Caki2 (cell line): ENCODE measurements at regions not wholly inside any gene's neighbourhood (a gene's known extent, or its start where the extent isn't known, plus 50 kb on each side); places are given as distances from the start of the nearest gene placed in this dataset.
A peak's percentile ranks its signal among the peaks of the same experiment; 100 is the strongest.
"Not testable (repeated sequence)": the region's sequence is repeated elsewhere in the genome, so short reads cannot be mapped to it uniquely, and the experiment has no call there.

Source experiments
- DNase-seq: peaks from one replicate; pipeline ENCODE4 v3.0.0-alpha.2; 2015; ENCODE audit warnings: low read depth
- in situ Hi-C: cut with HindIII; loops from 2 replicates; pipeline ENCODE4 v1.10.0; 2016; ENCODE audit warnings: low sequenced_read_pairs, low pct_unique_long_range_greater_than_20kb, mixed read lengths

DNA sequence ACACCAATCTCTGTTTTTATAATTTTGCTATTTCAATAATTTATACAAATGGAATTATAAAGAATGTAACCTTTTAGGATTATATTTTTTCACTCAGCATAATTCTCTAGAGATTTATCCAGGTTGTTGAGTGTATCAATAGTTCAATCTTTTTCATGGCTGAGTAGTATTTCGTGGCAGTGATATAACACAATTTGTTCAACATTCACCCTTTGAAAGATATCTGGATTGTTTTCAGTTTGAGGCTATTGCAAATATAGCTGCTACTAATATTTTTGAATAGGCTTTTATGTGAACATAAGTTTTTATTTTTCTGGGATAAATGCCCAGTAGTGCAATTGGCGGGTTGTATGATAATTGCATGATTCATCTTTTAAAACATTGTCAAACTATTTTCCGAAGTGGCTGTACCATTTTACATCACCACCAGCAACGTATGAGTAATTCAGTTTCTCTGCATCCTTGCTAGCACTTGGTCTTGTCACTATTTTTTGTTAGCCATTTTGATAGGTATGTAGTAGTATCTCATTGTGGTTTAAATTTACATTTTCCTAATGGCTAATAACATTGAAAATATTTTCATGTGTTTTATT lies 55.6 kb upstream of the ABCD3 start:
- in situ Hi-C loops, result no loop called here
- DNase-seq, result no peak

DNA sequence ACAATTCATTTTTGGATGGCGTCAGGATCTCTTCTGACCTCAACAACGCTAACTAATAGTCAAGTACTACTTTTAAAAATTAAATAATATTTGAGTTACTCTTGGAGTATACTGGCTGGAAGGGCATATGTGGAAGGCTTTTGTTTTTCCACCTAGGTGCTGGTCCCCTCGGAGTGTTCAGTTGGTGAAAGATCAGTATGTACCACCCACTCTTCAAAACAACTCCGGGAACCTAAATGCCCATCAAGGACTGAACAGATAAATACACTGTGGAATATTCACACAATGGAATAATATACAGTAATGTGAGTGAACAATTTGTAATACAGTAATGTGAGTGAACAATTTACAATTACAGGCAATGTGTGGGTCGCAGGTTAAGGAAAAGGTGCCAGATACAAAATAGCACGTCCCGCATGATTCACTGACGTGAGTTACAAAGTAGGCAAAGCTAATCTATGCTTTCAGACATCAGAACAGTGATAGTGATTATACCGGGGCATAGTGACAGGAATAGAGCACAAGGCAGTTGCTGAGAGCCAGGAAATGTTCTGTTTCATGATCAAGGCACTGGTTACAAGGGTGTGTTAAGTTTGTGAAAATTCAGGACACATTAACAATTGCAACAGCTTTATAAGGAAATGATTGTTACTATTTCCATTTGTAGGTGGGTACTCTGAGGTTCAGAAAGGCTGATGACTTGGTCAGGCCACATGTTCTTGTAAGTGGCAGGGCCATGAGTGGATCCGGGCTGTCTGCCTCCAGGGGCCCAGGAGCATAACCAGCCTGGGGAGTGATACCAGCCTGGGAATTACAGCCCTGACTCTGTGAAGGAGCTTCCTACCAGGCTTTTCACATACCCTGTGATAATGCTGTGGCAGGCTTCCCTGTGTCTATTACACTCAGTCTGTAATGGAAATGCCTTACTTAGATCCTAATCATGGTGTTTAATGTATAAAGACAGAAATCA lies 59.3 kb upstream of the ABCD3 start:
- in situ Hi-C loops, result no loop called here
- DNase-seq, result no peak

DNA sequence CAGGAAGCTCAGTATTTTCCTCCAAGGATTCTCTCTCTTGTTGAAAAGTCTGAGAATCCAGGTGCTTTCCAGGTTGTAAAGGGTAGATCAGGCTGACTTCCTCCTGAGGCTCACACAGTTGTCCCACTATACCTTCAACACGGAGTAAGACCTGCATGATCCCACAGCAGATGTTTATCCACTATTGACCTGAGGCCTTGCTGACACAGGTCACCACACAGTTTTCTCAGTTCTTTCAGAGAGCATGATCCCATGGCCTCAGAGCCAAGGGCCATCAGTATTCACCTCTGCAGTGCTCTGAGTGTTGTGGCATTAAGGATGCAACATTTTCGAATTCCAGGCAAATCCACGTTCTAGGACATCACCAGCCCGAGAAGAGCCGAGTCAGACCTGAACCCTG lies 60.5 kb upstream of the ABCD3 start:
- in situ Hi-C loops, result no loop called here
- DNase-seq, result no peak

DNA sequence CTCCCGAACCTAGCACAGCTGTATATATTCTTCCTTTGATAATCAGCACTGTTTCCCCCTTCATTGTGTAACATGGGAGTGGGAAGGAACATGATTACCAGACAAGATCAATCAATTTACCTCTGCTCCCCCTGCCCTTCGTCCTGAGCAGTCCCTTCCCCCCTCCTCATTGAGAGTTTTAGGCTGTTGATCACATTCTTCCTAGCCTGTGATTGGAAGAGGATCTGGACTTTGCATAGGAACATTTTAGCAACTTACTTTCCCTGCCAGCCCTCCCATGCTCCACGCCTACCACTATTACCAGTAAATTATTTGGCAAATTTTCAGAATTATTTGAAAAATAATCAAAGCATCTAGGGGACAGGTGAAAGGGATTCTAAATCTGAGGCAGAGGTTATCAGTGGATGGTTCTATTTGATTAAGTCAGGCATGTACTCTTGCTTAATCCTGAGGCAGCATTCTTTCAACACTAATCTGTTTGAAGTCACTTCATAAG lies 62.7 kb upstream of the ABCD3 start:
- in situ Hi-C loops, result no loop called here
- DNase-seq, result no peak

DNA sequence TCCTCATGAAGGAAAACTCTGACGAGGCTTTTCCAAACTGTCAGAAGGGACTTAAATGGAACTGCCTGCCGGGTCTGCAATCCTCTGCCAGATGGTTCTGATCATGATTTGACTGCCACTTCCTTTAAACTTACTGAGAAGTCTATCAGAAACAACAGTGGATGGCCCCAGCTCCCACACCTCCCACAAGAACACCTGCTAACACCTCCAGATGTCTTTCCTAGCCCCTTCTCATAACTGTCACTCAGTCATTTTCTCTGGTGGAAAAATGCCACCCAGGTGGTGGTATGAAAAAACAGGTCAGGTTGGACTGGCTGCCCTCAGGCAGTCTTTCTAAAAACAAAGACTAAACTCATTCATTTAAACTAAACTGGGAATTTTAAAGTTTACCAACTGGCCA lies 66.7 kb upstream of the ABCD3 start:
- no peak for DNase-seq
- in situ Hi-C loops, result no loop called here

DNA sequence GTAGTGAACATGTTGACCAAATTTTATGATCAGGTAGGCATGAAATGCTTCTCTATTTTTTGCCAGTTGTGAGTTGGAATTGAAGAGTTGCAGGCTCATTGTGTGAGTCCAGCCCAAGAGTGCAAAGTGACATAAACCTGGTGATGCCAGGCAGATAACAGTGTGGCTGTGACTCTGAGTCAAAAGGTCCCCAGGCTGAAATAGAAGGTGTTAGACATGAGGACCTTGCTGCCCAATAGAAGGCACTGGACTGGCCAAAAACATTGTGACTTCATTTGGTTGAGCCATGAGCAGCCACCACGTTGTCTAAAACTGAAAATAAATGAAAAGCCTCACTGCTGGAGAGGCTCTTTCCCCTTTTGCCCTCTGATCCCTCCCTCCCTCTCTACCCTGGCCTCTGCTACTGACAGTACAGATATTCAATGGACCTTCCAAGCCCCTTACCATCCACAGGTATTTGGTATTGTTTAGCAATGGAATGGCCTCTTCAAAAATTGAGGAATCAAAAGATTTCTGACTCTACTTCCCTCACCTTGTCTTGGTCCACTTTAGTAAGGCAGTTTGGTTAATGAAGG lies 67.8 kb upstream of the ABCD3 start:
- DNase-seq, result no peak
- in situ Hi-C loops, result no loop called here

DNA sequence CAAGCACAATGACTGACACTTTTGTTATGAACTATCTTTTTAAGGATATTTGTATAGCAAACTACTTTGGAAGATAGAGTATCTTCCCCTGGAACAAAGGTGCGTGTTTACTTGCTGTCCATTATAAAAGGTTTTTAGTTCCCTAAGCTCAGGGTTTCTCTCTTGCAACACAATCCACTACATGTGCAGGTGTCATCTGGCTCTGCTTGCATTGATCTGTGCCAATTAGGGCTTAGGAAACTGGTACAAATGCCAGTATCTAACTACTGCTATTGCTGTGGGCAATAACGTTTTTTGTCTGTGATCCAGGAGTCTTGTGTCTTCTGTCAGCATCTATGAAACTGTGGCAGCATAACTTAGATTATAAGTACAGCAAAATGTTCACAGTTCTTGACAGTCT lies 68.3 kb upstream of the ABCD3 start:
- no peak for DNase-seq
- in situ Hi-C loops, result no loop called here

DNA sequence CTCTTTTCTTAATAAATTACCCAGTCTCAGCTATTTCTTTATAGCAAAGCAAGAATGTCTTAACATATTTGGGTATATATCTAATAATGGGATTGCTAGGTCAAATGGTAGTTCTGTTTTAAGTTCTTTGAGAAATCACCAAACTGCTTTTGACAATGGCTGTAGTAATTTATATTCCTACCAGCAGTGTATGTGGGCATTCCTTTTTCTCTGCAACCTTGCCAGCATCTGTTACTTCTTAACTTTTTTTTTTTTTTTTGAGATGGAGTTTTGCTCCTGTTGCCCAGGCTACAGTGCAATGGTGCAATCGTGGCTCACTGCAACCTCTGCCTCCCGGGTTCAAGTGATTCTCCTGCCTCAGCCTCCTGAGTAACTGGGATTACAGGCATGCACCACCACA lies 69.8 kb upstream of the ABCD3 start:
- in situ Hi-C loops, DNase-seq: not testable (repeated sequence)

DNA sequence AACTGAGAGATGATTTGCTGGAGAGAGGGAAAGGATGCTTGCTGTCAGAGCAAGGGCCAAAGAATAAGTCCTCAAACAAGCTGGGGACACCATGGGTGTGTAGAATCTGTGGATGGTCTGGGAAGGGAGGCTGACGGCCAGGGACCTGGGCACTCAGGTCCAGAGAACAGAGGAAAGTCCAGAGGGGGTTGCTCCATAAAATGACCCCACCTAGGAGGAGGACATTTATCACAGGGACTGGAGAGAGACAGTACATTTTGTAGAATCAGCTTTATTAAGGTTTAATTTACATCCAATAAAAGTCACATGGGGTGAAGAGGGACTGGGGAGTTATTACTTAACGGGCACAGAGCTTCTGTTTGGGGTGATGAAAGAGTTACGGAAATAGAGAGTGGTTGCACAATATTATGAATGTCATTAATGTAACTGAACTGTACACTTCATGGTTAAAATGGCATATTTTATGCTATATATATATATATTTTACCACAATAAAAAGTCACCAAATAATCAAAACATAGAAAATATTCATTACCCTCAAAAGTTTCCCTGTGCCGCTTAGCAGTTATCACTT lies 73.0 kb upstream of the ABCD3 start:
- in situ Hi-C loops, result no loop called here
- no peak for DNase-seq

DNA sequence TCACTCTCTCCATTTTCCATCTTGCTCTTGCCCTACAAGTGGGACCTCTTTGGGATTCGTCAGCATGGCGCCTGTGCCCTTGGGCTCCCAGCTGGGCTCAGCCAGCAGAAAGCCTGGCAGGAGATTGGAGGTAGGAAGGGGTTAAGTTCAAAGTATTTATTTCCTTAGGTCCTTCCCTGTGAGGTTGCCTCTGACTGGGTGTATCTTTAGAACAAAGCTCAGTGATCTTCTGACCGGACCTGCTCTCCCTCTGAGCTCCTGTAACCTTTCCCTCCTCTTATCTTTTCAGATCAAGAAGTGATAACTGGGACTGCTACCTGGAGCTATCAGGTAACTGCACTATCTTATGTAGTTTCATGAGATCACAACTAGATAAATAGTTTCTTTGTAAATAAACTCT lies 75.8 kb upstream of the ABCD3 start:
- in situ Hi-C loops, result no loop called here
- no peak for DNase-seq

DNA sequence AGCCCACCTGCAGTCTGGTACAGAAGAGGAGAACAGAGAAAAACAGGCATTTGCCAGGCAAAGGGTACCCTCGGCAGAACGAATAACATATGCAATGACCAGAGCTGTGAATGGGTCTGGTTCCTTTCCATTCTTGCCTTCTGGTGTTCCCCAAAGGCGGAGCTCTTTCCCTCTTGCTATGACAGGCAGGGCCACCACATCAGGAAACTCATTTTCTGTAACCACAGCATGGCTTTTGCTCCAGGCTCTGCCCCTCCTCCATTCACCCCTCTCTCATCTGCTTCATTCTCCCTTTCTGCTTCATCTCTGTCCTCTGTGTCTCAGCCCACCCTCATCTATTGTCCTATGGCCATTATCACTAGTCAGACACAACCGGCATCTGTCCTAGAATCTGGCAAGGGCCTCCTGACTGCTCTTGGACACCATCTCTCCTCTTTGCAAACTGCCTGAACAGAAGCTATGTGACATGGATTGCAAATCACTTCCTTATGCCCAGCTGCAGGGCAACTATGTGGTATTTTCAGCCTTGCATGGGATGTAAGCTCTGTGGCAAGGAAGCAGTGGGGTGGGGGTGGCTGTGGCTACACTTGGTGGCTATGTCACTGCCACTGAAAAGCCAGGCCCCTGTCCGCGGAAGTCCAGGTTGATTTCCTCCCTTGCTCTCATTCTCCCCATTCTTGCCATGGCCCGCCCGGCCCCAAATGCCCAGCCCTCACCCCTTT lies 78.8 kb upstream of the ABCD3 start:
- in situ Hi-C loops, result no loop called here

DNA sequence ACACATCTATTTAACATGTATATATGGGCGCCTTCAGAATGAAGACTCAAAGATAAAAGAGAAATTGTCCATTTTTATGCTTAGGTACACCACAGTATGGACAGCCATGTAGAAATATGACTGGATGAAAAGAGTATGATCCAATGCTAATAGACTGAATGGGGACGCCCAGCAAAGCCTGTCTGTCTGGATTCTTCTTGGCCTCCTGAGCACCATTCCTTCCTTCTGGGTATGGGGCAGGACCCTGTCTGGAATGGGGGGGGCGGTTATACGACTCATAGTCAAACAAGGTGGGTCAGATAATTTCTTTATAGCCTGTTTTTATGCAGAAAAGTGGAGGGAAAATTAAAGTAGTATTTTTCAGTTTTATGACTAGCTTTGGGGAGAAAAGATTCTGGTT lies 81.2 kb upstream of the ABCD3 start:
- in situ Hi-C loops, result no loop called here
- no peak for DNase-seq

More for the DNA sequence above, 78.8 kb upstream of the ABCD3 start:
- DNase-seq, result no peak

DNA sequence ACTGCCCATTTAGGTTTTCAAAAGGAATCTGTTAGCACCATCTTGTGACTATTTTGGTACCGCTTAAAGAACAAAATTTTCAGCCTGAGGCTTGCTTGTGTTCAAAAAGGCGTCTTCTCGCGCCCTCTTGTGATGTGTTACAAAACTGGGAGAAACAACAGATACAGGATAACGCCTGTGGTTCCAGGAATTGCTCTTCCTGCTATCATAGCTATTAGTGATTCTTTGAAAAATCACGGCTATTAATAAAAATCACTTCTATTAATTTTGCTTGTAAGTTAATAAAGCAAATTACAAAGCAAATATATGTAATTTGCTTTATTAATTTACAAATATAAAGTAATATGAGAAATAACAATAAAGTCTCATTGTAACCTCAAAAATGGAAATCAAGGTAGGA lies 82.2 kb upstream of the ABCD3 start:
- DNase-seq, result peak; percentile 71
- in situ Hi-C loops, result no loop called here

DNA sequence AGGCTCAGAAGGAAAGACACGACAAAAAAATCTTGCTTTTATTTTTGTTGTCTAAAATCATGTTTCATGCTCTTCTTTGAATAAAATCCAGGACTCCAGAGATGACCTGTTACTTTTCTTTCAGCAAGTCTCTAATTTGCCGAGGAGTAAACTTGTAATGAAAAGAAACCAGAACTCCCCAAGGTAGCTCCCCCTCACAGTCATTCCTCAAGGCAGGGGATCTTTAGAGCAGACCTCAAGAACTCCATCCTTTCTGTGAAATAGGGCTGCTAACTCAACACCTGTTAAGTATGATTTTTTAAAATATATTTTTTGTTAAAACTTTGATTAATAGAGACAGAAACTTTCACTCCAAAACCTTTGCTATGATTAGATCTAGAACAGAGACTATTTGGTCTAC lies 82.7 kb upstream of the ABCD3 start:
- in situ Hi-C loops, result no loop called here
- no peak for DNase-seq

DNA sequence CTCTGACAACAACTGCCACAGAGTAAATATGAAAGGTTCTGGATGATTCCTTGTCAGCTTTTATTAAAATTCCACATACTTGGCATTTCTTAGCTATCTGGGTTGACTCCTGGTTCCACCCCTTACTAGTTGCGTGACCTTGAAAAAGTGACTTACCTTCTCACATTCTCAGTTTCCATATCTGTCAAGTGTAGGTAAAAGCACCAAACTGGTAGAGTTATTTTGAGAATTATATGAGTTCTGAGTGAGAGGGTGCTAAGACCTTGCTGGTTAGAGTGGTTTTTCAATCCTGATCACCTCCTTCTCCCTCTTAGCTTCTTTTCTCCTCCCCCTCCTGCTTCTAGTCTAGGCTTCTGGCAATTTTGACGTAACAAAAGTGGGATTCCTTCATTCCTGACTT lies 83.4 kb upstream of the ABCD3 start:
- in situ Hi-C loops, result no loop called here

DNA sequence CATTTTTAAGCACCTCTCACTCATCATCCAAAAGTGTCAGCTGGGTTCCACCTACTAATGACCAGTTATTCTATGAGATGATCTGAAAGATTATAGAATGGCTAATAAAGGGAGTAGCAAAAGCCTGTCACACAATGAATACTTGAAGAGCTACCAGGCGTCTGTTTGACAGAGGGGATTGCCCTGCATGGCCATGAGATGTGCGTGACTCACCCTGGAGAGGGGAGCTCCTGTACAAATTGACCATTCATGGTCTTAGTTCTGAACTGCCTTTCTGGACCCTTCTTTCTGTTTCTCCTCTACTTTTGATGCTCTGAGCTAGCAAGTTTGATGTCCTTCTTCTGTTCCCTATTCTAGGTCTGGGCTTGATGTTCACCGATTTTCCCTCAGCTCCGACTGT lies 85.2 kb upstream of the ABCD3 start:
- DNase-seq, result no peak
- in situ Hi-C loops, result no loop called here

More for the DNA sequence above, 83.4 kb upstream of the ABCD3 start:
- DNase-seq, result no peak

DNA sequence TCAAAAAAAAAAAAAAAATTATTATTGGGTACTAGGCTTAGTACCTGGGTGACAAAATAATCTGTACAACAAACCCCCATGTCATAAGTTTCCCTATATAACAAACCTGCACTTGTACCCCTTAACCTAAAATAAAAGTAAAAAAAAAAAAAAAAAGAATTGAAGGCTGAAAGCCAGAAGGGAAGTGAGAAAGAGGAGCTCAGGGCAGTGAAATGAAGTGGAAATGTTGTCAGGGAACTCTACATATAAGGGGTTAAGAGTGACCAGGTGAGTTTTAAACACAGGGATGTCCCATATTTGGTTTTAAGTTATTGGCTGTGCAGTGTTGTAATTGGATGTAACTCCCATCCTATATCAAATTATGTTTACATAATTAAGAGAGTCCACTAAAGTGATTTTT lies 85.7 kb upstream of the ABCD3 start:
- no peak for DNase-seq
- in situ Hi-C loops, result no loop called here

DNA sequence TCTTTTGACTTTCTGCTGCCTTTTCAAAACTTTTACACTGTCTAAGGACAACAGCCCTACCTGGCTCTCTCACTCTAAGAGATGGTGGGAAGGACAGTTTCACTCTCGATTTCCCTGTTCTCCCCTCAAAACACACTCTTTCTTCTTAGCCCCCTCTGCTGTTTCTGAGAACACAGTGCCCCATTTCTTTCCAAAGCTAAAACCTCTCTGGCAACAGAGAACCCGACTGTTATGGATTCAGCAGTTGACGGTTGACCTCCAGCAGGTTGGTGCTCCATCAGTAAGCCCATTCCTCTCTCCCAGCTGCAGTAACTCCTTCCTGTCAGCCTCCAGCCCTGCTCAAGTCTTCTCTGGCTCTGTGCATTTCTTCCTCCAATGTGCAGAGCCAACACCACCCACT lies 88.2 kb upstream of the ABCD3 start:
- peak; percentile 64 for DNase-seq
- in situ Hi-C loops, result loop anchor here (10.0 kb wide), 1 partner anchor 85 kb away; no protein-coding TSS in a partner anchor
